ENCODE measurements at regions not wholly inside any gene's neighbourhood (a gene's known extent, or its start where the extent isn't known, plus 50 kb on each side); places are given as distances from the start of the nearest gene placed in this dataset.

GRCh38 chr17:71003736-71004135, 834.4 kb downstream of the KCNJ2 start:
- 72% methylated on average over 12 of the region's 12 CpGs for WGBS (ENCODE audit: missing lambda C conversion rate)
- Histone ChIP-seq H3K4me1 (no peaks in the 10 kb centered on the region), H3K4me2 (no peak overlapping the region), H3K27ac (no peak overlapping the region), H3K4me3 (no peak overlapping the region), H3K9me3 (no peaks in the 10 kb centered on the region)
- FAIRE-seq (no peak), DNase-seq (ENCODE audit: low read depth in 1 of 2, low spot score in 1 of 2) (no peak), ATAC-seq (no peak)
- CTCF ChIA-PET, result interaction anchor here (0.6 kb wide), 1 partner anchor 1125 kb away, joined by 3 read pairs; no protein-coding TSS in a partner anchor
- POLR2A ChIA-PET, result no interaction called here
- TF ChIP-seq HOXB5 (CRISPR knock-in tag; IDR thresholded peaks at IDR 0.05), result no peak
- no peak for TF ChIP-seq KDM1A (IDR thresholded peaks at IDR 0.05; ENCODE audit: low read depth)
- no peak for TF ChIP-seq MAX (IDR thresholded peaks at IDR 0.05)
- TF ChIP-seq HEYL (CRISPR knock-in tag; IDR thresholded peaks at IDR 0.05), result no peak
- TF ChIP-seq NFE2L2 (conservative IDR thresholded peaks at IDR 0.05; ENCODE audit: low read length), result no peak
- no peak for TF ChIP-seq SMC3 (IDR thresholded peaks at IDR 0.05)
- no peak for TF ChIP-seq HMGXB4 (CRISPR knock-in tag; IDR thresholded peaks at IDR 0.05; ENCODE audit: borderline replicate concordance)
- no peak for TF ChIP-seq JUN (IDR thresholded peaks at IDR 0.05)
- no peak for TF ChIP-seq BHLHE40 (IDR thresholded peaks at IDR 0.05; ENCODE audit: low read depth, low read length)
- no peak for TF ChIP-seq CEBPB (IDR thresholded peaks at IDR 0.05)
- TF ChIP-seq ZFP36 (IDR thresholded peaks at IDR 0.05; ENCODE audit: borderline replicate concordance, partially characterized antibody), result no peak
- TF ChIP-seq USF2 (IDR thresholded peaks at IDR 0.05), result no peak

GRCh38 chr17:71004413-71004812, 835.1 kb downstream of the KCNJ2 start:
- POLR2A ChIA-PET, result no interaction called here
- TF ChIP-seq HOXB13 (CRISPR knock-in tag; IDR thresholded peaks at IDR 0.05; ENCODE audit: low read depth), result no peak
- no peak for TF ChIP-seq TFCP2L1 (CRISPR knock-in tag; IDR thresholded peaks at IDR 0.05)
- TF ChIP-seq MYC (IDR thresholded peaks at IDR 0.05; ENCODE audit: borderline replicate concordance, low read length), result no peak
- no peak for TF ChIP-seq RAD21 (conservative IDR thresholded peaks at IDR 0.05 in 1 of 2, IDR thresholded peaks at IDR 0.05 in 1 of 2)
- FAIRE-seq (no peak), DNase-seq (ENCODE audit: low read depth in 1 of 2, low spot score in 1 of 2) (no peak), ATAC-seq (no peak)
- H3K4me3 ChIP-seq, result no peak overlapping the region
- H3K4me1 ChIP-seq, result no peaks in the 10 kb centered on the region
- CTCF ChIA-PET, result interaction anchor here (0.6 kb wide), 1 partner anchor 1124 kb away, joined by 3 read pairs; no protein-coding TSS in a partner anchor
- 61% methylated on average over 6 of the region's 6 CpGs for WGBS (ENCODE audit: missing lambda C conversion rate)
- no peak overlapping the region for H3K4me2 ChIP-seq
- no peaks in the 10 kb centered on the region for H3K9me3 ChIP-seq
- no peak overlapping the region for H3K27ac ChIP-seq

- no peak for ATAC-seq
- ChIA-PET POLR2A (no interaction called here), CTCF (interaction anchor here (0.6 kb wide), 1 partner anchor 38 kb away, joined by 4 read pairs; no protein-coding TSS in a partner anchor)
- Histone ChIP-seq H3K9me3 (peaks cover 4% of the 10 kb centered on the region; the same call in 1 of the 3 replicates), H3K4me3 (no peak overlapping the region), H3K4me1 (no peaks in the 10 kb centered on the region), H3K27ac (no peak overlapping the region), H3K4me2 (no peak overlapping the region)
- TF ChIP-seq MAX (IDR thresholded peaks at IDR 0.05), result no peak
- no peak for TF ChIP-seq ZFP36 (IDR thresholded peaks at IDR 0.05; ENCODE audit: borderline replicate concordance, partially characterized antibody)
- no peak for TF ChIP-seq NPAS2 (CRISPR knock-in tag; IDR thresholded peaks at IDR 0.05; ENCODE audit: borderline replicate concordance)
- TF ChIP-seq PHF8 (IDR thresholded peaks at IDR 0.05; ENCODE audit: borderline replicate concordance, low read depth), result no peak
- no peak for TF ChIP-seq ZNF302 (CRISPR knock-in tag; IDR thresholded peaks at IDR 0.05)
- TF ChIP-seq HOXB13 (CRISPR knock-in tag; IDR thresholded peaks at IDR 0.05; ENCODE audit: low read depth), result no peak
- TF ChIP-seq RNF2 (IDR thresholded peaks at IDR 0.05; ENCODE audit: borderline replicate concordance, low read depth), result no peak
- no peak for TF ChIP-seq HES2 (IDR thresholded peaks at IDR 0.05)
- TF ChIP-seq POLR2A (IDR thresholded peaks at IDR 0.05; ENCODE audit: low read length), result no peak
- TF ChIP-seq NFE2L2 (conservative IDR thresholded peaks at IDR 0.05; ENCODE audit: low read length), result no peak
- no peak for TF ChIP-seq PBX3 (IDR thresholded peaks at IDR 0.05)
- TF ChIP-seq HMGXB4 (CRISPR knock-in tag; IDR thresholded peaks at IDR 0.05; ENCODE audit: borderline replicate concordance), result no peak
- TF ChIP-seq BCL3 (IDR thresholded peaks at IDR 0.05), result no peak
- WGBS (ENCODE audit: missing lambda C conversion rate), result 3% methylated on average over 4 of the region's 4 CpGs
- FAIRE-seq, result no peak
- no peak for DNase-seq (ENCODE audit: low read depth in 1 of 2, low spot score in 1 of 2)
Measured at GRCh38 chr17:71011391-71011790, 842.1 kb downstream of the KCNJ2 start.
